GM18873 (cell line): ENCODE measurements at regions not wholly inside any gene's neighbourhood (a gene's known extent, or its start where the extent isn't known, plus 50 kb on each side); places are given as distances from the start of the nearest gene placed in this dataset.
"Not testable (repeated sequence)": the region's sequence is repeated elsewhere in the genome, so short reads cannot be mapped to it uniquely, and the experiment has no call there.

Source experiments
- ATAC-seq: cut with Tn5 transposase; IDR thresholded peaks from one replicate; pipeline ENCODE4 v1.9.1; 2021; ENCODE audit warnings: mild to moderate bottlenecking, moderate library complexity, moderate number of reproducible peaks; ENCODE audit not compliant: unreplicated experiment, low FRiP score

GRCh38 chr10:65235266-65235665, 1690.6 kb upstream of the LRRTM3 start:
- ATAC-seq, result no peak

DNA sequence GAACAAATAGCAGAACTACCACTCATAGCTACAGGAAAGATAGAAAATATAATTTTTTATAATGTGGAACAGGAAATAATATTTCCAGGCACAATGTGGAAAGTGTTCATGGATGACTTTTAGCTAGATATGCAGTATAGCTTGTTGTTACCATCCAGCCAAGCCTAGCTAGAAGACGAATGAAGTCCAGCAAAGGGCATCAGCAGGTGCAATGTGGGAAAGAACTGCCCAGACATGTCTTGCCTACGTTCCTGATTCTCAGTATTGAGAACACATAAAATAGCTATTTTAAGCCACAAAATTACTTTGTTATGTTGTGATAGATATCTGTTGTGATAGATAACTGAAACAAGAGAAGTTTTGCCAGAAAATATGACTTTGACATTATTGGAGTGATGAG, 1690.0 kb upstream of the LRRTM3 start:
- no peak for ATAC-seq

DNA sequence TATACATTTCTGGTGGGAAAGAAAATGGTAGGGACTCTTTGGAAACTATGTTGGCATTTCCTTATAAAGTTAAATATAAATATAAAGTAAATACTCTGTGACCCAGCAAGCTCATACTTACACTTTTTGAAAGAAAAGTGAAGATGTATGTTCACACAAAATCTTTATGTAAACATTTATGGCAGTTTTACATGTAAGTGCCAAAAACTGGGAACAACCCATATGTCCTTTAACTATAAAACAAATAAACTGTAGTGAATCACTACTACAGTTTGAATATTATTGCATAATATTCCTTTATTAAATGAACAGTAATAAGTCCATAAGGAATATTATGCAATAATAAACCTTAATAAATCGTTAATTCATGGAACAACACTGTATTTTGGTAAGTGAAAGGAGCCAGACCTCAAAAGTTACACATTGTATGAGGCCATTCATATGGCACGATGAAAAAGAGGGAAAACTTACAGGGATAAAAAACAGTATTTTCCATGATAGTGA, 1660.3 kb upstream of the LRRTM3 start:
- ATAC-seq, result no peak

DNA sequence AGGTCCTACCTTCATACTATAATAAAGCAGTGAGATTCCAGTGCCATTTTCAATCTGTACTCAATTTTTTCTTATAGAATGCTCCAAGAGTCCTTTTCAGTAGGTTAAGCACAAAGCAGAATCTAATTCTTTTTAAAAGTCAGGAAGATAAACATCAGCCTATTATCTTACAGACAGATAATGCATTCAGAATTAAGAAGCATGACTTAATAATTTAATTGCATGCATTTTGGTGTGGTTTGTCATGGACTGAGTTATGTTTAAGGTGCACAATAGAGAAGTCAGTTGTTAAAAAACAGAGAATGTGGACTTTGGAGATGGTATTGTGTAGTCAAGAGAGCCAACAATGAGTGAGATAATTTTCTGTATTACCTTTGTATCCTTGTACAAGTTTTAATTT, 1656.3 kb upstream of the LRRTM3 start:
- not testable (repeated sequence) for ATAC-seq

GRCh38 chr10:65270969-65271368, 1654.9 kb upstream of the LRRTM3 start:
- no peak for ATAC-seq

- no peak for ATAC-seq
These were observed 1652.7 kb upstream of the LRRTM3 start for GRCh38 chr10:65273115-65273514.

DNA sequence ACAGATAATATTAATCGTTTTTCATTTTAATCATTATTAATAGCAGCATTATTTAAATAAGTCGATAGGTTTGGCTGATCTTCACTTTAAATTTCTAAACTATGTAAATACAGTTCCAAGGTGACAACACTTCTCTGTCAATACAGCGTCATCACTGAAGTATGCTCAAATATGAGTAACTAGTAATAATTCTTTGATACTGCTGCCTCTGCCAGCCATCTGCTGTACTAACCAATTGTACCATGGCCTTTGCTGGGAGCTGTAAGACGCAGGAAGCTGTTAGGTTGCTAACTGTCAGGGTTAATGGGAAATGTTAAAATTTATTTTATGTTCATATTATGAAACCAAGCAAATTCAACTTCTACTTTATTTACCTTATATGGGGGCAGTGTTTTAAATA, 1650.5 kb upstream of the LRRTM3 start:
- ATAC-seq, result no peak

- no peak for ATAC-seq
These were observed 1641.3 kb upstream of the LRRTM3 start for GRCh38 chr10:65284495-65285041.

- not testable (repeated sequence) for ATAC-seq
These were observed 1640.1 kb upstream of the LRRTM3 start for GRCh38 chr10:65285726-65286125.

DNA sequence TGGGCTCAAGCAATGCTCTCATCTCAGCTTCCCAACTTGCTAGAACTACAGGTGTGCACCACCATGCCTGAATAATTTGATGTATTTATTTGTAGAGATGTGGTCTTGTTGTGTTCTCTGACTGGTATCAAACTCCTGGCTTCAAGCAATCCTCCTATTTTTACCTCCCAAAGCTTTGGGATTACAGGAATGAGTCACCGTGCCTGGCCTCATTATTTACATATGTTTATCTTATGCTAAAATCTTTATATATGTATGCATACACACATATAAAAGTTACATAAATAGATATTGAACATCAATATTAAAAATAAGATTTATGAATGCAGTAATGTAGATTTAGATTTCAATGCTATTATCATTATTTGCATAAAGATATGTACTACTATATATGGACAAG, 1634.5 kb upstream of the LRRTM3 start:
- ATAC-seq, result no peak

DNA sequence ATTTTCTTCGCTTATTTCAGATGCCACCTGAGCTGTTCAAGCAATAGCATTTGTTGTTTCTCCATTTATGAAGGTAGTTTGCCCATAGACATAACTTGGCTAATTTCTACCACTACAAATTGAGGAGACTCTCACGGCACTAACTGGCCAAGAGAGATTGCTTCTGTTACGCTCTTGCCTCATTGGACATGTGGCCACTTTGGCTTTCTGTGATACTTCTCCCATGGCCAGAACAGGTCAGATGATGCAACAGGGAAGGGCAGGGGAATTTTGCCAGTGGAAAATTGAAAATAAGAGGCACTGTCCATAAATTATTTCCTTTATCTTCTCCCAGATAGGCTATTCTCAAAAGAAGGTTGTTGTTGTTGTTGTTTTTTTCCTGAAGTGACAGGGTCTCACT, 1633.3 kb upstream of the LRRTM3 start:
- no peak for ATAC-seq

DNA sequence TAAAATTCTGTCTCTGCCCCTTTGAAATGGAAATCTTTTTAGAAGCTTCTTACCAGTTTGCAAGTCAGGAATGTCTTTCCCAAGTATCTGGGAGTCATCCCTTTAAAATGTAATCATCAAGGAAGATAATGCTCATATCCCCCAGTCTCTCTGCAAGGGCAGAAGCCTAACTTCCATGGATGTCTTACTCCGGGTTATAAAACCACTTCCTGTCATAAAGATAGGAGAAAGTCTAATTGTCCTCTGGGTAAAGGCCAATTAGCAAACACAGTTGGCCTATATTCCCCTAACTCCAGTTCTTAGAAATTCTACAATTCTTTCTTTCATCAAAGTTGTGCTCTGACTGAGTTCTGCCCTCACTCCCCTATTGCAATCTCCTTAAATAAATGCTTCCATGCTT, 1631.5 kb upstream of the LRRTM3 start:
- no peak for ATAC-seq

DNA sequence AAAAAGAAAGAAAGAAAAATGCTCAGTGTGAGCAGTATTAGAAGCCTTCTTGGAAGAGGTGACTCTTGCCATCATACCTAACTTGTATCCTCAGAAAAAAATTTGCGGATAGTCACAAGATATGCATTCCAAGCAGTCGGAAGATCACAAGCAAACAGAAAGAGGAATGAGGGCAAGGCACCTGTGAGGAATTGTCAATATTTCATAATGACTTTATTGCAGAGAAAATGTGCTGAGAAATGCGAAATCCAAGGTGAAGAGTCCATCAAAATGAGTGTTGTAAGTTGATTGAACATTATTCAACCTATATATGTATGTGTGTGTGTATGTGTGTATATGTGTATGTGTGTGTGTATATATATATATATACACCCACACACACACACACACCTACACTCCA, 1624.7 kb upstream of the LRRTM3 start:
- ATAC-seq, result no peak

- no peak for ATAC-seq
These were observed 1619.6 kb upstream of the LRRTM3 start for GRCh38 chr10:65306201-65306600.

- ATAC-seq, result no peak
These were observed 1613.0 kb upstream of the LRRTM3 start for GRCh38 chr10:65312876-65313275.

- ATAC-seq, result no peak
These were observed 1612.4 kb upstream of the LRRTM3 start for GRCh38 chr10:65313406-65313805.

- ATAC-seq, result no peak
These were observed 1611.6 kb upstream of the LRRTM3 start for GRCh38 chr10:65314253-65314652.

- no peak for ATAC-seq
These were observed 1606.3 kb upstream of the LRRTM3 start for GRCh38 chr10:65319493-65319892.

- ATAC-seq, result no peak
These were observed 1605.4 kb upstream of the LRRTM3 start for GRCh38 chr10:65320236-65321026.

- no peak for ATAC-seq
These were observed 1602.0 kb upstream of the LRRTM3 start for GRCh38 chr10:65323802-65324201.

DNA sequence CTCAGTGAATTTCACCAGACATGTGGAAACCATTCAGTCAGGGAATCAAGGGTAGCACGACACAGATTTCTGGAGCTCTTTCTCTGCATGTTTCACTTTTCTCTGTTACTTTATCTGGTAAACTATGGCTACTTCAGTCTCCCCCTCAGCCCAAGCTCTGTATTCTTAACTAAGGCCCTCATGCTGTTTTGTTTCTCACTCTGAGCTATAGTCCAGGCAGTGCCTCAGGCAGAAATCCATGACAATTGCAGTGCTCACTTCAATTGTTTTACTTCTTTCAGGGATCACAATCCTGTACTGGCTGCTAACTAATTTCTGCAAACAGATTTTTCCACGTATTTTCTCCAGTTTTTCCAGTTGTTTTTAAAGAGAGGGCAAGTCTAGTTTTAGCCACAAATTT, 1599.9 kb upstream of the LRRTM3 start:
- no peak for ATAC-seq

- ATAC-seq, result no peak
These were observed 1597.3 kb upstream of the LRRTM3 start for GRCh38 chr10:65328486-65328885.
